Liver (tissue), 8 donors: ENCODE measurements at regions not wholly inside any gene's neighbourhood (a gene's known extent, or its start where the extent isn't known, plus 50 kb on each side); places are given as distances from the start of the nearest gene placed in this dataset.

Experiments used
- DNase-seq: peaks from one replicate; pipeline ENCODE4 v3.0.0-alpha.2; 2017; ENCODE audit warnings: low spot score
- H3K27ac ChIP-seq, 2 donors: one replicate each; pipeline ENCODE4 v1.7.0; 2013; ENCODE audit warnings: inconsistent platforms in 2 of 2, low read length in 2 of 2, control low read depth in 1 of 2, low read depth in 1 of 2, mild to moderate bottlenecking in 1 of 2
- H3K27me3 ChIP-seq, 4 donors: one replicate each; pipeline versions ENCODE4 v1.6.1 to v1.7.0; 2013; ENCODE audit warnings: low read length in 3 of 4, inconsistent platforms in 1 of 4, mild to moderate bottlenecking in 1 of 4, moderate library complexity in 1 of 4; ENCODE audit not compliant: control insufficient read depth in 4 of 4, insufficient read depth in 4 of 4
- H3K36me3 ChIP-seq, 4 donors: one replicate each; pipeline versions ENCODE4 v1.6.1 to v1.7.0; 2013; ENCODE audit warnings: low read length in 3 of 4, mild to moderate bottlenecking in 3 of 4, low read depth in 1 of 4, moderate library complexity in 1 of 4; ENCODE audit not compliant: control insufficient read depth in 4 of 4, insufficient read depth in 3 of 4
- H3K4me1 ChIP-seq, 4 donors: one replicate each; pipeline versions ENCODE4 v1.6.1 to v1.7.0; 2013; ENCODE audit warnings: low read length in 3 of 4, mild to moderate bottlenecking in 3 of 4, moderate library complexity in 1 of 4; ENCODE audit not compliant: control insufficient read depth in 4 of 4, insufficient read depth in 4 of 4
- H3K4me3 ChIP-seq, 3 donors: one replicate each; pipeline versions ENCODE4 v1.6.1 to v1.7.0; 2013; ENCODE audit warnings: low read length in 3 of 3, control low read depth in 1 of 3, low read depth in 1 of 3, mild to moderate bottlenecking in 1 of 3
- H3K9ac ChIP-seq, 2 donors: one replicate each; pipeline ENCODE4 v1.7.0; 2013; ENCODE audit warnings: low read length in 2 of 2, mild to moderate bottlenecking in 2 of 2, moderate library complexity in 2 of 2, control low read depth in 1 of 2, low read depth in 1 of 2
- H3K9me3 ChIP-seq, 4 donors: one replicate each; pipeline versions ENCODE4 v1.6.1 to v1.7.0; 2013; ENCODE audit warnings: low read length in 3 of 4; ENCODE audit not compliant: control insufficient read depth in 4 of 4
- EGR1 ChIP-seq, 2 donors: IDR thresholded peaks; 2 replicates each; pipeline ENCODE4 v1.6.1; 2016 to 2018; ENCODE audit warnings: antibody characterized with exemption in 2 of 2, low read depth in 2 of 2
- FOXA1 ChIP-seq: IDR thresholded peaks from 2 replicates; pipeline ENCODE4 v1.6.1; 2016; ENCODE audit warnings: antibody characterized with exemption
- FOXA2 ChIP-seq: IDR thresholded peaks from 2 replicates; pipeline ENCODE4 v1.6.1; 2016; ENCODE audit warnings: antibody characterized with exemption
- GABPA ChIP-seq, 2 donors: IDR thresholded peaks in 1 of 2; conservative IDR thresholded peaks in 1 of 2; 2 replicates each; pipeline ENCODE4 v1.6.1; 2016; ENCODE audit warnings: antibody characterized with exemption in 2 of 2, mild to moderate bottlenecking in 1 of 2, moderate library complexity in 1 of 2
- HNF4A ChIP-seq, 2 donors: conservative IDR thresholded peaks; 2 replicates each; pipeline ENCODE4 v1.6.1; 2016; ENCODE audit warnings: antibody characterized with exemption in 2 of 2, mild to moderate bottlenecking in 2 of 2
- HNF4G ChIP-seq: IDR thresholded peaks from 2 replicates; pipeline ENCODE4 v1.6.1; 2016; ENCODE audit warnings: antibody characterized with exemption
- JUND ChIP-seq, 2 donors: IDR thresholded peaks; 2 replicates each; pipeline ENCODE4 v1.6.1; 2016; ENCODE audit warnings: antibody characterized with exemption in 2 of 2
- NR2F2 ChIP-seq: IDR thresholded peaks from 2 replicates; pipeline ENCODE4 v1.6.1; 2016; ENCODE audit warnings: antibody characterized with exemption
- RAD21 ChIP-seq, 2 donors: IDR thresholded peaks; 2 replicates each; pipeline ENCODE4 v1.6.1; 2016; ENCODE audit warnings: antibody characterized with exemption in 2 of 2, mild to moderate bottlenecking in 2 of 2
- RXRA ChIP-seq, 2 donors: IDR thresholded peaks; 2 replicates each; pipeline ENCODE4 v1.6.1; 2017 to 2018; ENCODE audit warnings: antibody characterized with exemption in 2 of 2, mild to moderate bottlenecking in 1 of 2
- SP1 ChIP-seq: IDR thresholded peaks from 2 replicates; pipeline ENCODE4 v1.6.1; 2018; ENCODE audit warnings: antibody characterized with exemption, mild to moderate bottlenecking
- TAF1 ChIP-seq: conservative IDR thresholded peaks from 2 replicates; pipeline ENCODE4 v1.6.1; 2016; ENCODE audit warnings: antibody characterized with exemption, mild to moderate bottlenecking
- ZBTB33 ChIP-seq: IDR thresholded peaks from 2 replicates; pipeline ENCODE4 v1.6.1; 2016; ENCODE audit warnings: antibody characterized with exemption
- WGBS: extraction: QIAGEN DNeasy Blood & Tissue Kit; methylation state at CpG from one replicate; pipeline ENCODE4 v1.1.7; 2013; 5-methylcytosine and 5-hydroxymethylcytosine counted together
- TF ChIP-seq, protein P1 (sequence below): IDR thresholded peaks from 2 replicates; pipeline ENCODE4 v1.6.1; 2016; ENCODE audit warnings: antibody characterized with exemption
- TF ChIP-seq, protein P2 (sequence below): fragments of 150-350 bp; IDR thresholded peaks from 2 replicates; pipeline ENCODE4 v1.5.1; 2017; ENCODE audit warnings: improper control_type of control experiment, low read depth, low read length; ENCODE audit not compliant: missing input control
- TF ChIP-seq, protein P3 (sequence below): IDR thresholded peaks from 2 replicates; pipeline ENCODE4 v1.6.1; 2016; ENCODE audit warnings: antibody characterized with exemption
- TF ChIP-seq, protein P4 (sequence below): IDR thresholded peaks from 2 replicates; pipeline ENCODE4 v1.6.1; 2016; ENCODE audit warnings: antibody characterized with exemption, mild to moderate bottlenecking
- donor health status: healthy.
- donor health status: healthy.
- donor health status: healthy.
- donor health status: healthy.
- donor health status: healthy.

- no peak for DNase-seq
- Histone ChIP-seq H3K9me3 (no peaks in the 10 kb centered on the region), H3K4me1 (no peaks in the 10 kb centered on the region), H3K4me3 (no peak overlapping the region), H3K27me3 (no peaks in the 10 kb centered on the region), H3K36me3 (no peaks in the 10 kb centered on the region), H3K27ac (no peak overlapping the region), H3K9ac (no peak overlapping the region)
- TF ChIP-seq EGR1 (IDR thresholded peaks at IDR 0.05; ENCODE audit: low read depth in 2 of 2) (no peak), SP1 (no peak), NR2F2 (no peak), GABPA (IDR thresholded peaks at IDR 0.05 in 1 of 2, conservative IDR thresholded peaks at IDR 0.05 in 1 of 2) (no peak), FOXA2 (no peak), FOXA1 (no peak), TAF1 (no peak), HNF4A (conservative IDR thresholded peaks at IDR 0.05) (no peak), ZBTB33 (no peak), HNF4G (no peak), RXRA (IDR thresholded peaks at IDR 0.05) (no peak), JUND (IDR thresholded peaks at IDR 0.05) (no peak), RAD21 (IDR thresholded peaks at IDR 0.05) (no peak)
- TF ChIP-seq, protein P1, sequence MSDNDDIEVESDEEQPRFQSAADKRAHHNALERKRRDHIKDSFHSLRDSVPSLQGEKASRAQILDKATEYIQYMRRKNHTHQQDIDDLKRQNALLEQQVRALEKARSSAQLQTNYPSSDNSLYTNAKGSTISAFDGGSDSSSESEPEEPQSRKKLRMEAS, result no peak
- TF ChIP-seq, protein P2, sequence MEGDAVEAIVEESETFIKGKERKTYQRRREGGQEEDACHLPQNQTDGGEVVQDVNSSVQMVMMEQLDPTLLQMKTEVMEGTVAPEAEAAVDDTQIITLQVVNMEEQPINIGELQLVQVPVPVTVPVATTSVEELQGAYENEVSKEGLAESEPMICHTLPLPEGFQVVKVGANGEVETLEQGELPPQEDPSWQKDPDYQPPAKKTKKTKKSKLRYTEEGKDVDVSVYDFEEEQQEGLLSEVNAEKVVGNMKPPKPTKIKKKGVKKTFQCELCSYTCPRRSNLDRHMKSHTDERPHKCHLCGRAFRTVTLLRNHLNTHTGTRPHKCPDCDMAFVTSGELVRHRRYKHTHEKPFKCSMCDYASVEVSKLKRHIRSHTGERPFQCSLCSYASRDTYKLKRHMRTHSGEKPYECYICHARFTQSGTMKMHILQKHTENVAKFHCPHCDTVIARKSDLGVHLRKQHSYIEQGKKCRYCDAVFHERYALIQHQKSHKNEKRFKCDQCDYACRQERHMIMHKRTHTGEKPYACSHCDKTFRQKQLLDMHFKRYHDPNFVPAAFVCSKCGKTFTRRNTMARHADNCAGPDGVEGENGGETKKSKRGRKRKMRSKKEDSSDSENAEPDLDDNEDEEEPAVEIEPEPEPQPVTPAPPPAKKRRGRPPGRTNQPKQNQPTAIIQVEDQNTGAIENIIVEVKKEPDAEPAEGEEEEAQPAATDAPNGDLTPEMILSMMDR, result no peak
- TF ChIP-seq, protein P3, sequence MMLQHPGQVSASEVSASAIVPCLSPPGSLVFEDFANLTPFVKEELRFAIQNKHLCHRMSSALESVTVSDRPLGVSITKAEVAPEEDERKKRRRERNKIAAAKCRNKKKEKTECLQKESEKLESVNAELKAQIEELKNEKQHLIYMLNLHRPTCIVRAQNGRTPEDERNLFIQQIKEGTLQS, result no peak
- TF ChIP-seq, protein P4, sequence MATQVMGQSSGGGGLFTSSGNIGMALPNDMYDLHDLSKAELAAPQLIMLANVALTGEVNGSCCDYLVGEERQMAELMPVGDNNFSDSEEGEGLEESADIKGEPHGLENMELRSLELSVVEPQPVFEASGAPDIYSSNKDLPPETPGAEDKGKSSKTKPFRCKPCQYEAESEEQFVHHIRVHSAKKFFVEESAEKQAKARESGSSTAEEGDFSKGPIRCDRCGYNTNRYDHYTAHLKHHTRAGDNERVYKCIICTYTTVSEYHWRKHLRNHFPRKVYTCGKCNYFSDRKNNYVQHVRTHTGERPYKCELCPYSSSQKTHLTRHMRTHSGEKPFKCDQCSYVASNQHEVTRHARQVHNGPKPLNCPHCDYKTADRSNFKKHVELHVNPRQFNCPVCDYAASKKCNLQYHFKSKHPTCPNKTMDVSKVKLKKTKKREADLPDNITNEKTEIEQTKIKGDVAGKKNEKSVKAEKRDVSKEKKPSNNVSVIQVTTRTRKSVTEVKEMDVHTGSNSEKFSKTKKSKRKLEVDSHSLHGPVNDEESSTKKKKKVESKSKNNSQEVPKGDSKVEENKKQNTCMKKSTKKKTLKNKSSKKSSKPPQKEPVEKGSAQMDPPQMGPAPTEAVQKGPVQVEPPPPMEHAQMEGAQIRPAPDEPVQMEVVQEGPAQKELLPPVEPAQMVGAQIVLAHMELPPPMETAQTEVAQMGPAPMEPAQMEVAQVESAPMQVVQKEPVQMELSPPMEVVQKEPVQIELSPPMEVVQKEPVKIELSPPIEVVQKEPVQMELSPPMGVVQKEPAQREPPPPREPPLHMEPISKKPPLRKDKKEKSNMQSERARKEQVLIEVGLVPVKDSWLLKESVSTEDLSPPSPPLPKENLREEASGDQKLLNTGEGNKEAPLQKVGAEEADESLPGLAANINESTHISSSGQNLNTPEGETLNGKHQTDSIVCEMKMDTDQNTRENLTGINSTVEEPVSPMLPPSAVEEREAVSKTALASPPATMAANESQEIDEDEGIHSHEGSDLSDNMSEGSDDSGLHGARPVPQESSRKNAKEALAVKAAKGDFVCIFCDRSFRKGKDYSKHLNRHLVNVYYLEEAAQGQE, result no peak
- 61% methylated on average over 6 of the region's 6 CpGs for WGBS
These were observed 636.1 kb upstream of the CCDC179 start for GRCh38 chr11:23496340-23496739.

GRCh38 chr11:23497040-23497439, 636.8 kb upstream of the CCDC179 start:
- Histone ChIP-seq H3K9me3 (no peaks in the 10 kb centered on the region), H3K4me1 (no peaks in the 10 kb centered on the region), H3K36me3 (no peaks in the 10 kb centered on the region), H3K9ac (no peak overlapping the region), H3K27ac (no peak overlapping the region), H3K4me3 (no peak overlapping the region), H3K27me3 (no peaks in the 10 kb centered on the region)
- DNase-seq, result no peak
- 51% methylated on average over 1 of the region's 1 CpG for WGBS
- no peak for TF ChIP-seq SP1
- TF ChIP-seq RXRA (IDR thresholded peaks at IDR 0.05), result no peak
- no peak for TF ChIP-seq HNF4G
- TF ChIP-seq FOXA1, result no peak
- TF ChIP-seq, protein P1, result no peak
- TF ChIP-seq JUND (IDR thresholded peaks at IDR 0.05), result no peak
- TF ChIP-seq EGR1 (IDR thresholded peaks at IDR 0.05; ENCODE audit: low read depth in 2 of 2), result no peak
- TF ChIP-seq, protein P2, result no peak
- no peak for TF ChIP-seq HNF4A (conservative IDR thresholded peaks at IDR 0.05)
- TF ChIP-seq, protein P4, result no peak
